ENCODE measurements at regions not wholly inside any gene's neighbourhood (a gene's known extent, or its start where the extent isn't known, plus 50 kb on each side); places are given as distances from the start of the nearest gene placed in this dataset.

GRCh38 chr12:114266536-114266935 lies 139.4 kb downstream of the TBX5 start:
- Histone ChIP-seq H3K27ac (ENCODE audit: low read depth, low read length) (no peak overlapping the region), H2AK5ac (ENCODE audit: low read length) (no peak overlapping the region), H3K9ac (ENCODE audit: low read length) (no peak overlapping the region), H3K4me3 (ENCODE audit: low read length) (no peak overlapping the region), H3K27me3 (ENCODE audit: insufficient read depth, low read length, poor library complexity) (no peaks in the 10 kb centered on the region), H3K4me2 (ENCODE audit: low read length) (no peak overlapping the region), H3K4ac (ENCODE audit: low read depth, low read length) (no peak overlapping the region), H3K18ac (ENCODE audit: low read length) (no peak overlapping the region), H2BK120ac (ENCODE audit: low read depth, low read length) (no peak overlapping the region), H3K36me3 (ENCODE audit: control insufficient read depth, insufficient read depth, low read length) (no peaks in the 10 kb centered on the region), H4K5ac (ENCODE audit: low read length) (no peak overlapping the region), H3K79me1 (ENCODE audit: low read length) (no peaks in the 10 kb centered on the region), H3K79me2 (ENCODE audit: control insufficient read depth, insufficient read depth, low read length) (no peaks in the 10 kb centered on the region), H2BK15ac (replicated peaks; ENCODE audit: low read depth) (no peak overlapping the region), H3K23ac (ENCODE audit: low read length) (no peak overlapping the region), H3K4me1 (ENCODE audit: control insufficient read depth, low read depth, low read length) (peaks cover 2% of the 10 kb centered on the region), H3K56ac (ENCODE audit: low read length) (no peak overlapping the region), H4K8ac (ENCODE audit: low read depth, low read length) (no peak overlapping the region), H2BK5ac (ENCODE audit: low read length) (no peak overlapping the region)
- WGBS (ENCODE audit: extremely low coverage, insufficient coverage, low lambda C conversion rate) = no CpG with 5 or more reads among the region's 1 CpG
- no peak for DNase-seq

- no peak overlapping the region for H3K23ac ChIP-seq (ENCODE audit: low read length)
- H3K79me1 ChIP-seq (ENCODE audit: low read length) = no peaks in the 10 kb centered on the region
- H3K18ac ChIP-seq (ENCODE audit: low read length) = no peak overlapping the region
- H3K4me3 ChIP-seq (ENCODE audit: low read length) = no peak overlapping the region
- no peak overlapping the region for H3K9ac ChIP-seq (ENCODE audit: low read length)
- H2BK5ac ChIP-seq (ENCODE audit: low read length) = no peak overlapping the region
- H3K4ac ChIP-seq (ENCODE audit: low read depth, low read length) = no peak overlapping the region
- H4K8ac ChIP-seq (ENCODE audit: low read depth, low read length) = no peak overlapping the region
- WGBS (ENCODE audit: extremely low coverage, insufficient coverage, low lambda C conversion rate) = no CpG with 5 or more reads among the region's 3 CpGs
- H3K4me2 ChIP-seq (ENCODE audit: low read length) = no peak overlapping the region
- H4K5ac ChIP-seq (ENCODE audit: low read length) = no peak overlapping the region
- H2BK120ac ChIP-seq (ENCODE audit: low read depth, low read length) = no peak overlapping the region
- H2BK15ac ChIP-seq (replicated peaks; ENCODE audit: low read depth) = no peak overlapping the region
- no peak overlapping the region for H2AK5ac ChIP-seq (ENCODE audit: low read length)
- no peaks in the 10 kb centered on the region for H3K27me3 ChIP-seq (ENCODE audit: insufficient read depth, low read length, poor library complexity)
- H3K36me3 ChIP-seq (ENCODE audit: control insufficient read depth, insufficient read depth, low read length) = no peaks in the 10 kb centered on the region
- H3K4me1 ChIP-seq (ENCODE audit: control insufficient read depth, low read depth, low read length) = no peaks in the 10 kb centered on the region
- H3K56ac ChIP-seq (ENCODE audit: low read length) = no peak overlapping the region
- DNase-seq = no peak
- H3K27ac ChIP-seq (ENCODE audit: low read depth, low read length) = no peak overlapping the region
- H3K79me2 ChIP-seq (ENCODE audit: control insufficient read depth, insufficient read depth, low read length) = no peaks in the 10 kb centered on the region
These were observed 140.9 kb downstream of the TBX5 start for GRCh38 chr12:114265036-114265435.

GRCh38 chr12:114263056-114263805 lies 142.7 kb downstream of the TBX5 start:
- Histone ChIP-seq H3K18ac (ENCODE audit: low read length) (no peak overlapping the region), H2BK15ac (replicated peaks; ENCODE audit: low read depth) (no peak overlapping the region), H3K79me1 (ENCODE audit: low read length) (no peaks in the 10 kb centered on the region), H4K8ac (ENCODE audit: low read depth, low read length) (no peak overlapping the region), H2BK5ac (ENCODE audit: low read length) (no peak overlapping the region), H2BK120ac (ENCODE audit: low read depth, low read length) (no peak overlapping the region), H3K27ac (ENCODE audit: low read depth, low read length) (no peak overlapping the region), H3K9ac (ENCODE audit: low read length) (no peak overlapping the region), H3K27me3 (ENCODE audit: insufficient read depth, low read length, poor library complexity) (no peaks in the 10 kb centered on the region), H3K4me2 (ENCODE audit: low read length) (no peak overlapping the region), H4K5ac (ENCODE audit: low read length) (no peak overlapping the region), H2AK5ac (ENCODE audit: low read length) (no peak overlapping the region), H3K79me2 (ENCODE audit: control insufficient read depth, insufficient read depth, low read length) (no peaks in the 10 kb centered on the region), H3K36me3 (ENCODE audit: control insufficient read depth, insufficient read depth, low read length) (no peaks in the 10 kb centered on the region), H3K23ac (ENCODE audit: low read length) (no peak overlapping the region), H3K56ac (ENCODE audit: low read length) (no peak overlapping the region), H3K4ac (ENCODE audit: low read depth, low read length) (no peak overlapping the region), H3K4me1 (ENCODE audit: control insufficient read depth, low read depth, low read length) (no peaks in the 10 kb centered on the region), H3K4me3 (ENCODE audit: low read length) (no peak overlapping the region)
- DNase-seq = no peak
- WGBS (ENCODE audit: extremely low coverage, insufficient coverage, low lambda C conversion rate) = no CpG with 5 or more reads among the region's 2 CpGs

GRCh38 chr12:114257687-114258086 lies 148.3 kb downstream of the TBX5 start:
- H3K79me1 ChIP-seq (ENCODE audit: low read length) = no peaks in the 10 kb centered on the region
- no peaks in the 10 kb centered on the region for H3K27me3 ChIP-seq (ENCODE audit: insufficient read depth, low read length, poor library complexity)
- no peaks in the 10 kb centered on the region for H3K4me1 ChIP-seq (ENCODE audit: control insufficient read depth, low read depth, low read length)
- DNase-seq = no peak
- no peaks in the 10 kb centered on the region for H3K36me3 ChIP-seq (ENCODE audit: control insufficient read depth, insufficient read depth, low read length)
- H3K23ac ChIP-seq (ENCODE audit: low read length) = no peak overlapping the region
- no peak overlapping the region for H2BK15ac ChIP-seq (replicated peaks; ENCODE audit: low read depth)
- H3K18ac ChIP-seq (ENCODE audit: low read length) = no peak overlapping the region
- no peak overlapping the region for H3K9ac ChIP-seq (ENCODE audit: low read length)
- H2AK5ac ChIP-seq (ENCODE audit: low read length) = no peak overlapping the region
- H3K4me3 ChIP-seq (ENCODE audit: low read length) = no peak overlapping the region
- no peaks in the 10 kb centered on the region for H3K79me2 ChIP-seq (ENCODE audit: control insufficient read depth, insufficient read depth, low read length)
- H3K27ac ChIP-seq (ENCODE audit: low read depth, low read length) = no peak overlapping the region
- no CpG with 5 or more reads among the region's 4 CpGs for WGBS (ENCODE audit: extremely low coverage, insufficient coverage, low lambda C conversion rate)
- H3K4me2 ChIP-seq (ENCODE audit: low read length) = no peak overlapping the region
- H3K56ac ChIP-seq (ENCODE audit: low read length) = no peak overlapping the region
- H2BK120ac ChIP-seq (ENCODE audit: low read depth, low read length) = no peak overlapping the region
- no peak overlapping the region for H4K8ac ChIP-seq (ENCODE audit: low read depth, low read length)
- no peak overlapping the region for H3K4ac ChIP-seq (ENCODE audit: low read depth, low read length)
- H4K5ac ChIP-seq (ENCODE audit: low read length) = no peak overlapping the region
- no peak overlapping the region for H2BK5ac ChIP-seq (ENCODE audit: low read length)

GRCh38 chr12:114254998-114255397 lies 150.9 kb downstream of the TBX5 start:
- Histone ChIP-seq H2BK15ac (replicated peaks; ENCODE audit: low read depth) (no peak overlapping the region), H3K79me2 (ENCODE audit: control insufficient read depth, insufficient read depth, low read length) (no peaks in the 10 kb centered on the region), H3K4me1 (ENCODE audit: control insufficient read depth, low read depth, low read length) (no peaks in the 10 kb centered on the region), H3K4ac (ENCODE audit: low read depth, low read length) (no peak overlapping the region), H3K56ac (ENCODE audit: low read length) (no peak overlapping the region), H3K18ac (ENCODE audit: low read length) (no peak overlapping the region), H2AK5ac (ENCODE audit: low read length) (no peak overlapping the region), H2BK5ac (ENCODE audit: low read length) (no peak overlapping the region), H3K23ac (ENCODE audit: low read length) (no peak overlapping the region), H3K36me3 (ENCODE audit: control insufficient read depth, insufficient read depth, low read length) (no peaks in the 10 kb centered on the region), H3K79me1 (ENCODE audit: low read length) (no peaks in the 10 kb centered on the region), H3K27me3 (ENCODE audit: insufficient read depth, low read length, poor library complexity) (no peaks in the 10 kb centered on the region), H3K4me2 (ENCODE audit: low read length) (no peak overlapping the region), H3K4me3 (ENCODE audit: low read length) (no peak overlapping the region), H2BK120ac (ENCODE audit: low read depth, low read length) (no peak overlapping the region), H3K9ac (ENCODE audit: low read length) (no peak overlapping the region), H4K8ac (ENCODE audit: low read depth, low read length) (no peak overlapping the region), H3K27ac (ENCODE audit: low read depth, low read length) (no peak overlapping the region), H4K5ac (ENCODE audit: low read length) (no peak overlapping the region)
- no peak for DNase-seq
